ENCODE measurements at regions not wholly inside any gene's neighbourhood (a gene's known extent, or its start where the extent isn't known, plus 50 kb on each side); places are given as distances from the start of the nearest gene placed in this dataset.

GRCh38 chr2:19205983-19206533, 152.4 kb downstream of the OSR1 start:
- DNase-seq (ENCODE audit: low read depth, low spot score) = no peak

- no peak for DNase-seq (ENCODE audit: low read depth, low spot score)
These were observed 154.6 kb downstream of the OSR1 start for GRCh38 chr2:19203866-19204265.

GRCh38 chr2:19201911-19202462, 156.4 kb downstream of the OSR1 start:
- no peak for DNase-seq (ENCODE audit: low read depth, low spot score)

GRCh38 chr2:19198381-19198780, 160.0 kb downstream of the OSR1 start:
- DNase-seq (ENCODE audit: low read depth, low spot score) = no peak

GRCh38 chr2:19195661-19196060, 162.8 kb downstream of the OSR1 start:
- no peak for DNase-seq (ENCODE audit: low read depth, low spot score)

GRCh38 chr2:19189391-19189790, 169.0 kb downstream of the OSR1 start:
- DNase-seq (ENCODE audit: low read depth, low spot score) = no peak

- no peak for DNase-seq (ENCODE audit: low read depth, low spot score)
These were observed 171.0 kb downstream of the OSR1 start for GRCh38 chr2:19187323-19188020.

GRCh38 chr2:19185086-19185485, 173.3 kb downstream of the OSR1 start:
- DNase-seq (ENCODE audit: low read depth, low spot score) = no peak

GRCh38 chr2:19178175-19178574, 180.2 kb downstream of the OSR1 start:
- DNase-seq (ENCODE audit: low read depth, low spot score) = no peak

- DNase-seq (ENCODE audit: low read depth, low spot score) = no peak
These were observed 181.4 kb downstream of the OSR1 start for GRCh38 chr2:19176977-19177376.

- no peak for DNase-seq (ENCODE audit: low read depth, low spot score)
These were observed 182.1 kb downstream of the OSR1 start for GRCh38 chr2:19176172-19176852.

- DNase-seq (ENCODE audit: low read depth, low spot score) = no peak
These were observed 184.2 kb downstream of the OSR1 start for GRCh38 chr2:19174176-19174575.

GRCh38 chr2:19171409-19171808, 187.0 kb downstream of the OSR1 start:
- DNase-seq (ENCODE audit: low read depth, low spot score) = no peak

GRCh38 chr2:19169134-19169768, 189.2 kb downstream of the OSR1 start:
- no peak for DNase-seq (ENCODE audit: low read depth, low spot score)

- DNase-seq (ENCODE audit: low read depth, low spot score) = peak; percentile 62
These were observed 194.3 kb downstream of the OSR1 start for GRCh38 chr2:19164099-19164498.

- DNase-seq (ENCODE audit: low read depth, low spot score) = no peak
These were observed 199.5 kb downstream of the OSR1 start for GRCh38 chr2:19158896-19159295.

GRCh38 chr2:19158211-19158610, 200.2 kb downstream of the OSR1 start:
- no peak for DNase-seq (ENCODE audit: low read depth, low spot score)

GRCh38 chr2:19156646-19157045, 201.8 kb downstream of the OSR1 start:
- DNase-seq (ENCODE audit: low read depth, low spot score) = no peak

GRCh38 chr2:19150726-19151125, 207.7 kb downstream of the OSR1 start:
- DNase-seq (ENCODE audit: low read depth, low spot score) = no peak

GRCh38 chr2:19146867-19147266, 211.6 kb downstream of the OSR1 start:
- DNase-seq (ENCODE audit: low read depth, low spot score) = no peak

GRCh38 chr2:19141234-19142004, 217.0 kb downstream of the OSR1 start:
- DNase-seq (ENCODE audit: low read depth, low spot score) = no peak

Measured in ELF-1 (cell line).